ELR (cell line): ENCODE measurements at regions not wholly inside any gene's neighbourhood (a gene's known extent, or its start where the extent isn't known, plus 50 kb on each side); places are given as distances from the start of the nearest gene placed in this dataset.
"Not testable (repeated sequence)": the region's sequence is repeated elsewhere in the genome, so short reads cannot be mapped to it uniquely, and the experiment has no call there.

ENCODE experiments used
- DNase-seq: peaks from one replicate; pipeline ENCODE4 v3.0.0-alpha.2; 2015; ENCODE audit warnings: low read depth

DNA sequence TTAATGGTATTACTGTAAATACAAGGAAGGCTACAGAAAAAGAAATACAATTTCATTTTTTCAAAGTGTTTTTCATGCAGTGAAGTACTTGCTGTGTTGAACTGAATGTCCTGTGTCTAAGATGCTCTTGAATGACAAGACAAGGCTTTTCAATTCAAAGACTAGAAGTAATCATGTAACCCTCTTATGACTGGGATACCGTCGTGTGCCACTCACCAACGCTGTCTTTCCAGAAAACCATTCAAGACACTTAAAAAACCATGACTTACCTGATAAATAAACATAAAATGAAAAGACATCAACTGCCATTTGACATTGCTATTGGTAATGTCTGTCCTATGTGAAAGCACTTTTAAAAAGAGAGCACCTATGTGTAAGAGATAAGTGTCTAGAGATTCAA is 183.1 kb upstream of the DPP10 start:
- DNase-seq: no peak

DNA sequence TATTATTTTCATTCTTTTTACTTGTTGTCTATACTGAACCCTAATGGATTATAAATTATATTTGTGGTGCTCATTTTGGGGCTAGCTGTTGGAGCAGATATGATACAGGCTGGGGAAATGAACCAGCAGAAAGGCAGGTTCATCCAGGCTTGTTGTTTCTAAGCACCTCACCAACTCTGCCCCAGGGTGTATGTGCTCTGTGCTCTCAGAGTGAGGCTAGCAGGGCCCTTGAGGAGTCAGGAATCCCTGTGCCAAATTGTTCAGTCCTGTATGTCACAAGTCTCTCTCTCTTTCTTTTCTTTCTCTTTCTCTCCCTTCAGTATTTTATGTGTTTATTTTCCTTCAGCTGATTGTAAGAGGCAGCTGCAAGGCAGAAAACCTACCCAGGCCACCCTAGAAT is 181.1 kb upstream of the DPP10 start:
- no peak for DNase-seq

- DNase-seq: no peak
Measured at GRCh38 chr2:114265261-114265660, 177.2 kb upstream of the DPP10 start.

DNA sequence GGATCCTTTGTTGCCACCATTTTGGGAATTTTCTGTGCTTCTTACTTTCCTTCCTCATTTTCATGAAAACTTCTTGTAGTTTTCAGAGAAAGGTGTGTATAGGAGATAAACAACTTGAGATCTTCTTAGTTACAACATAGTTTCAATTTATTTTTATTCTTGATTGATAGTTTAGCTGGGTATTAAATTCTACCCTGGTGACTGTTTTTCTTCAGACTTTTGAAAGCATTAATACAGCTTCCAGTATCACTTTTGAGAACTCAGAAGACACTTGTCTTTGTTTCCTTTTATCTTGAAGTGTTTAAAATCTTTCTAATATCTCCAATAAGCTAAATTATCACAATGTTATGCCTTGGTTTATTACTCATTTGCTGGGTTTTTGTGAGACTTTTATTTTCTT is 167.5 kb upstream of the DPP10 start:
- no peak for DNase-seq

- no peak for DNase-seq
Measured at GRCh38 chr2:114281188-114281587, 161.3 kb upstream of the DPP10 start.

GRCh38 chr2:114283774-114284173 is 158.7 kb upstream of the DPP10 start:
- DNase-seq: no peak

GRCh38 chr2:114286438-114286837 is 156.0 kb upstream of the DPP10 start:
- no peak for DNase-seq

- DNase-seq: no peak
Measured at GRCh38 chr2:114293355-114293754, 149.1 kb upstream of the DPP10 start.

GRCh38 chr2:114294741-114295140 is 147.7 kb upstream of the DPP10 start:
- no peak for DNase-seq

GRCh38 chr2:114300351-114300750 is 142.1 kb upstream of the DPP10 start:
- not testable (repeated sequence) for DNase-seq

GRCh38 chr2:114316532-114317300 is 125.7 kb upstream of the DPP10 start:
- no peak for DNase-seq

DNA sequence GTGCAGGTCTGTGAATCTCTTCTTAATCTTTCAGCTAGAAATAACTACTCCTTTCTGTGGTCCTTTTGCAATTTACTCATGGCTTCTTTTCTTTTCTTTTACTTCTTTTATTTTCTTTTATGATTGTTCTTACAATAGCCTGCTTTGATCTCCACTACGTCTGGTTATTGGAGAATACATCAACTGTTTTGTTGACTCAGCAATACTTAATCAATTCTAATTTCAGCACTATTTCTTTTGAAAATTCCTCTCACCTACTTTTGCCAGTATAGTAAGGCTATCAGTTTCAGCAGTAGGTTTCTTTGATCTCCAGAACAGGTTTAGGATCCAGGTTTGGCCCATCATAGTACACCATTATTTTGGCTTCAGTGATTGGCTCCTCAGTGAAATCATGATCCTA is 111.8 kb upstream of the DPP10 start:
- DNase-seq: no peak

DNA sequence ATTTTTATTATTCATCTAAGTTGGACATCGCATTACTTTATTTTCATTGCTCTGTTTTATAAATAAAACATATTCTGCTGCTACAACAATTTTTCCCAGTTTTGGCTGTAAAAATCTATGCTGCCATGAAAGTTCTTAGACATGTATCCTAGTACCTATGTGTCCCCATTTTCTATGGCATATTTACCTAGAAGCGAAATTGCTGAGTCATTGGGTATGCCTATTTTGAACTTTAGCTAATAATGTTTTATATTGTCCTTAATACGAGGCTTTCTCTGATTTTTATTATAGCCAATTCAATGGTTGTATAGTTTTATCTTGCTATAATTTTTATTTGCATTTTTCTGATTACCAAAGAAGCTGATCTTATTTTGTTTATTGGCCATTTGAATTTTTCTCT is 110.5 kb upstream of the DPP10 start:
- no peak for DNase-seq

GRCh38 chr2:114345246-114345645 is 97.2 kb upstream of the DPP10 start:
- DNase-seq: no peak

DNA sequence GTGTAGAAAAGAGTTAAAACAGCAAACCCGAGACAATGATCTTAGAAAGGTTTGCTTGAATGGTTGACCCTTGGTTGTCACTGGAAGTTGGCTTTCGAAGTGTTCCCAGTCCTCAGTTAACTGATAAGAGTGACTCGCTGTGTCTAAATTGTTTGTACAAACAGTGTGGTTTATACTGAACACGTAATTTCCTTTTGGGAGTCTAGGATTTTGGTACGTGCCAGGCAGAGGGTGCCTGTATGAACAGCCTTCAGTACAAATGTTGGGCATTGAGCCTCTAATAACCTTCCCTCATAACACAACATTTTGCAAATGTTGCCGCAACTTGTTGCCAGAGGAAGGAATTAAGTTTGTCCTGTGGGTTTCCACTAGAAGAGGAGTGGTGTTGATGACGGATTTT is 95.8 kb upstream of the DPP10 start:
- DNase-seq: no peak

DNA sequence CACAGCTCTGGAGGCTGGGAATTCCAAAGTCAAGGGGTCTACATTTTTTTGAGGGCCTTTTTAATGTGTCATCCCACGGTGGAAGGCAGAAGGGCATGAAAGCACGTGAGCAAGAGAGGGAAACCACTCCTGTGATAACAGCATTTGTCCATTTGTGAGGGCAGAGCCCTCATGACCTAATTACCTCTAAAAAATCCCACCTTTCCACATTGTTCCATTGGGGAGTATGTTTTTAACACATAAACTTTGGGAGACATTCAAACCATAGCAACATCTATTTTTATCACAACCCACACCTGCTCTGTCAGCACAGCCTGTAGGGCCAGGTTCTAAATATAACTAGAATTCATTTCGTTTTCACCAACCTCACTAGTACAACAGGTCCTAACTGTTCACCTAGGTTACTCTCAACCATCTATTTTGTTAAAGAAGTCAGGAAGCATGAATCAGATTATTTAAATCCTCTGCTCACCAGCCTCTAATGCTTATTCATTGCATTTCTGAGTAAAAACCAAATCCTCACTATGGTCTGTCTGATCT is 92.2 kb upstream of the DPP10 start:
- DNase-seq: no peak

DNA sequence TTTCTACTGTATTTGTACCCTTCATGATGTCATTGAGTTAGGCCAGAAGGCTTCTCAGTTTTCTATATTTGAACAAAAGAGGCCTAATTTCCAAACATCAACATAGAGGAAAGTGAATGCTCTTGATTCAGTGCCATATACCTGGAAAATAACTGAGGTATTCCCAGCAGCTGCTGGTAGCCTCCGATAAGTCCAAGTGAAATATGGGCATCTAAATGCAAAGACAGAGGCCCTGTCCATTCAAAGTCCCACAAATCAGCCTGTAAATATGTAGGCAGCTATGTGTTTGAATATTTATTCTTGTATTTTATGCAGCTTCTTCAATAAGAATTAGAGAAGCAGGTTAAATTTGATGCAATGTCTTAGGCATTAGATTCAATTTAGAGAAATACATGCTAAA is 89.5 kb upstream of the DPP10 start:
- no peak for DNase-seq

DNA sequence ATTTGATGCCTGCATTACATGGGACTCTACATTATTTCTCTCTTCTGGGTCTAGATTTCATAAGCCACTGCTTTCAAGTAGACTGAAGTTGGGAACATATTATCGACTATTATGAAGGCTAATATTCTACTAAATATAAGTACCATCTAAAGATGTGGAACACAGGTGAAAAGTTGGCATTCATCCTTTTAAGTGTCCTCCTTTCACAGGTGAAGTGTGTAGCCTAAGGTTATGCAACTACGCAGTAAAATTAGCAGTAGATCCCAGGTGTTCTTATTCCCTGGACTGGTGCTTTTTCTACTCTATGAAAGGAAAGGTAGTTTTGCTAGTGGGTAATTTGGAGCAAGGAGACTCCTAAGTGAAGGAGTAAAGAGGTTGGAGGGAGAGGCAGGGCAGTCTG is 88.2 kb upstream of the DPP10 start:
- no peak for DNase-seq

GRCh38 chr2:114368705-114369104 is 73.7 kb upstream of the DPP10 start:
- DNase-seq: no peak

- DNase-seq: not testable (repeated sequence)
Measured at GRCh38 chr2:114371721-114372120, 70.7 kb upstream of the DPP10 start.

GRCh38 chr2:114373591-114373990 is 68.8 kb upstream of the DPP10 start:
- no peak for DNase-seq

GRCh38 chr2:114384441-114384840 is 58.0 kb upstream of the DPP10 start:
- DNase-seq: no peak

DNA sequence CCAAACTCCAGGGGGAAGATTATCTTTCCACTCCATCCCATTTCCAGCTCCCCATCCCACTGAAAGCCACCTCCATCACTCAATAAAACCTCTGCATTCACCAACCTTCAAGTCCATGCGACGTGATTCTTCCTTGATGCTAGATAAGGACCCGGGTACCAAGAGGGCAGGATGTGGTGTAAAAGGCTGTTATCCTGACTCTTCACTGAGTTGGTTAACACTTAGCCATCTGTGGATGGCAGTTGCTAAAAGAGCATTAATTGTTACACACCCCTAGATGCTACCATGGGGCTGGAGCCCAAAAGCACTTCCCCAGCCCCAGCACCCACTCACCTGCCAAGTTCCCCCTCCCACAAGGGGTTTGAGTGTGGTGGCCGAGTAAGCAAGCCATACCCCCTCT is 53.4 kb upstream of the DPP10 start:
- DNase-seq: no peak
